Endothelial cell of umbilical vein (primary cell): ENCODE measurements at regions not wholly inside any gene's neighbourhood (a gene's known extent, or its start where the extent isn't known, plus 50 kb on each side); places are given as distances from the start of the nearest gene placed in this dataset.

Experiments used
- CTCF ChIP-seq, 2 donors: IDR thresholded peaks; 1 replicate in 1 of 2; 2 replicates in 1 of 2; pipeline ENCODE4 v1.5.1; 2011; ENCODE audit warnings: low read length in 2 of 2, mild to moderate bottlenecking in 2 of 2, moderate library complexity in 2 of 2, control low read depth in 1 of 2, inconsistent platforms in 1 of 2, low read depth in 1 of 2; ENCODE audit not compliant: insufficient read depth in 1 of 2; ENCODE audit errors: extremely low read depth in 1 of 2
- MYC ChIP-seq: IDR thresholded peaks from one replicate; pipeline ENCODE4 v1.6.1; 2011; ENCODE audit warnings: mild to moderate bottlenecking, low read depth, low read length

- no peak for TF ChIP-seq CTCF (IDR thresholded peaks at IDR 0.05; ENCODE audit: extremely low read depth in 1 of 2, insufficient read depth in 1 of 2, low read depth in 1 of 2, low read length in 2 of 2)
- TF ChIP-seq MYC, result no peak
Measured at GRCh38 chr3:98705212-98705611, 57.9 kb upstream of the ST3GAL6 start.
